GM12878 (cell line): ENCODE measurements at regions not wholly inside any gene's neighbourhood (a gene's known extent, or its start where the extent isn't known, plus 50 kb on each side); places are given as distances from the start of the nearest gene placed in this dataset.

Experiments used
- ATAC-seq: fragments of 200-7000 bp; cut with Tn5 transposase; 3 replicates; pipeline ENCODE4 v1.9.1; 2020; ENCODE audit warnings: mild to moderate bottlenecking, moderate library complexity
- BruUV-seq: library from RNA; stranded (reverse); fragments of 400-500 nt; replicated peaks from 2 replicates; lab custom pipeline; 2021; lab: Mats Ljungman, UMichigan
- CTCF ChIA-PET: fragments of 300-600 bp; sonication (Branson Sonifier 250); formaldehyde crosslinking; extraction: SDS; loops from one replicate; lab custom pipeline; 2021; ENCODE audit warnings: inconsistent platforms; lab: Yijun Ruan, JAX
- POLR2A ChIA-PET: fragments of 350-600 bp; formaldehyde crosslinking; extraction: SDS; loops from one replicate; lab custom pipeline; 2021; ENCODE audit warnings: inconsistent platforms; lab: Charles Lee
- RAD21 ChIA-PET: fragments of 300-600 bp; sonication (Branson Sonifier 250); formaldehyde crosslinking; loops from one replicate; lab custom pipeline; 2023; ENCODE audit warnings: antibody characterized with exemption; ENCODE audit not compliant: unreplicated experiment; lab: Charles Lee
- SMC1A ChIA-PET: fragments of 300-600 bp; sonication (Branson Sonifier 250); formaldehyde crosslinking; loops from one replicate; lab custom pipeline; 2023; ENCODE audit not compliant: unreplicated experiment, uncharacterized antibody; lab: Charles Lee
- DNase-seq: peaks from one replicate; pipeline ENCODE4 v3.0.0-alpha.2; 2011; ENCODE audit warnings: low read depth, low spot score
- FAIRE-seq: peaks from 3 replicates; lab custom pipeline; 2011; peaks lifted over from hg19 to GRCh38; lab: Jason Lieb, UNC
- H2AFZ ChIP-seq: 2 replicates; pipeline ENCODE4 v1.6.0; 2011; ENCODE audit warnings: low read depth, low read length, control low read depth; ENCODE audit not compliant: control insufficient read depth
- H3K27ac ChIP-seq: 2 replicates; pipeline ENCODE4 v1.5.1; 2011; ENCODE audit warnings: control low read depth; ENCODE audit not compliant: control insufficient read depth, insufficient read depth
- H3K27me3 ChIP-seq, 2 experiments: replicated peaks in 1 of 2; 2 replicates each; pipeline versions ENCODE4 v1.6.0 to v1.6.1; 2011; ENCODE audit warnings: low read length in 1 of 2; ENCODE audit not compliant: control insufficient read depth in 2 of 2, insufficient read depth in 2 of 2
- H3K36me3 ChIP-seq, 2 experiments: 2 replicates each; pipeline ENCODE4 v1.5.1; 2011; ENCODE audit warnings: low read length in 1 of 2; ENCODE audit not compliant: control insufficient read depth in 2 of 2, insufficient read depth in 2 of 2
- H3K4me1 ChIP-seq: 2 replicates; pipeline ENCODE4 v1.6.1; 2011; ENCODE audit warnings: mild to moderate bottlenecking, low read length, moderate library complexity, mixed read lengths; ENCODE audit not compliant: control insufficient read depth, insufficient read depth
- H3K4me2 ChIP-seq: 2 replicates; pipeline ENCODE4 v1.6.0; 2011; ENCODE audit warnings: control low read depth; ENCODE audit not compliant: control insufficient read depth, insufficient read depth
- H3K4me3 ChIP-seq: fragments of 200-600 bp; sonication (generic); 2 replicates; pipeline ENCODE4 v1.5.1; 2016
- H3K79me2 ChIP-seq: 2 replicates; pipeline ENCODE4 v1.6.0; 2011; ENCODE audit warnings: low read length; ENCODE audit not compliant: control insufficient read depth, insufficient read depth
- H3K9ac ChIP-seq: 2 replicates; pipeline ENCODE4 v1.8.0; 2011; ENCODE audit warnings: low read length, control low read depth, mixed read lengths; ENCODE audit not compliant: control insufficient read depth, insufficient read depth
- H3K9me3 ChIP-seq: replicated peaks from 3 replicates; pipeline ENCODE4 v1.5.1; 2011; ENCODE audit warnings: mild to moderate bottlenecking, low read length; ENCODE audit not compliant: control insufficient read depth, insufficient read depth
- H4K20me1 ChIP-seq: 2 replicates; pipeline ENCODE4 v1.6.0; 2011; ENCODE audit not compliant: control insufficient read depth, insufficient read depth
- ATF7 ChIP-seq: fragments of 450-650 bp; IDR thresholded peaks from 2 replicates; pipeline ENCODE4 v1.6.1; 2016; ENCODE audit warnings: low read depth, mild to moderate bottlenecking
- BHLHE40 ChIP-seq, 2 experiments: fragments of 450-650 bp in 1 of 2; IDR thresholded peaks; 2 replicates each; pipeline ENCODE4 v1.6.1; 2011 to 2017; ENCODE audit warnings: low read depth in 2 of 2, borderline replicate concordance in 1 of 2, improper control_type of control experiment in 1 of 2, low read length in 1 of 2, mild to moderate bottlenecking in 1 of 2
- CBX3 ChIP-seq: fragments of 200-600 bp; sonication (generic); IDR thresholded peaks from 2 replicates; pipeline ENCODE4 v1.6.1; 2016; ENCODE audit warnings: low read depth, borderline replicate concordance
- E2F8 ChIP-seq: fragments of 450-650 bp; IDR thresholded peaks from 2 replicates; pipeline ENCODE4 v1.6.1; 2018; ENCODE audit warnings: mild to moderate bottlenecking, low read depth, moderate library complexity; ENCODE audit not compliant: partially characterized antibody
- IKZF2 ChIP-seq, 2 experiments: fragments of 450-650 bp; IDR thresholded peaks; 2 replicates each; pipeline ENCODE4 v1.6.1; 2017; ENCODE audit warnings: mild to moderate bottlenecking in 2 of 2, moderate library complexity in 2 of 2
- JUND ChIP-seq: IDR thresholded peaks from 2 replicates; pipeline ENCODE4 v1.6.1; 2012; ENCODE audit warnings: low read depth, mild to moderate bottlenecking, low read length, improper control_type of control experiment, moderate library complexity
- MTA2 ChIP-seq: fragments of 450-650 bp; IDR thresholded peaks from 2 replicates; pipeline ENCODE4 v1.6.1; 2016; ENCODE audit warnings: low read depth, mild to moderate bottlenecking, moderate library complexity
- MXI1 ChIP-seq: fragments of 150-350 bp; IDR thresholded peaks from 2 replicates; pipeline ENCODE4 v1.6.1; 2011; ENCODE audit warnings: low read depth, mild to moderate bottlenecking, inconsistent platforms, low read length, improper control_type of control experiment
- NBN ChIP-seq: fragments of 450-650 bp; IDR thresholded peaks from 2 replicates; pipeline ENCODE4 v1.6.1; 2016
- NFYB ChIP-seq: IDR thresholded peaks from 2 replicates; pipeline ENCODE4 v1.6.1; 2011; ENCODE audit warnings: low read depth, mild to moderate bottlenecking, low read length, improper control_type of control experiment, moderate library complexity; ENCODE audit not compliant: insufficient read depth
- NRF1 ChIP-seq: conservative IDR thresholded peaks from 2 replicates; pipeline ENCODE4 v1.6.1; 2011; ENCODE audit warnings: mild to moderate bottlenecking, low read depth, low read length, improper control_type of control experiment
- PAX8 ChIP-seq: fragments of 450-650 bp; IDR thresholded peaks from 2 replicates; pipeline ENCODE4 v1.6.1; 2017; ENCODE audit warnings: mild to moderate bottlenecking, moderate library complexity
- RELA ChIP-seq: fragments of 450-650 bp; IDR thresholded peaks from 2 replicates; pipeline ENCODE4 v1.8.0; 2014; ENCODE audit warnings: borderline replicate concordance; ENCODE audit not compliant: partially characterized antibody
- RFX5 ChIP-seq: IDR thresholded peaks from 2 replicates; pipeline ENCODE4 v1.6.1; 2011; ENCODE audit warnings: low read depth, low read length, improper control_type of control experiment
- RUNX3 ChIP-seq: IDR thresholded peaks from 2 replicates; pipeline ENCODE4 v1.6.1; 2012; ENCODE audit warnings: low read length, inconsistent platforms
- STAT3 ChIP-seq: IDR thresholded peaks from 2 replicates; pipeline ENCODE4 v1.6.1; 2011; ENCODE audit warnings: low read depth, low read length, improper control_type of control experiment
- TCF12 ChIP-seq: IDR thresholded peaks from 2 replicates; pipeline ENCODE4 v1.6.1; 2011; ENCODE audit warnings: low read depth, mild to moderate bottlenecking, low read length
- ZNF384 ChIP-seq: IDR thresholded peaks from 2 replicates; pipeline ENCODE4 v1.6.1; 2012; ENCODE audit warnings: low read depth, mild to moderate bottlenecking, low read length, improper control_type of control experiment, borderline replicate concordance
- ZNF687 ChIP-seq: fragments of 450-650 bp; IDR thresholded peaks from 2 replicates; pipeline ENCODE4 v1.6.1; 2017; ENCODE audit warnings: mild to moderate bottlenecking, moderate library complexity
- ZSCAN29 ChIP-seq: fragments of 450-650 bp; IDR thresholded peaks from 2 replicates; pipeline ENCODE4 v1.6.1; 2017; ENCODE audit warnings: mild to moderate bottlenecking, moderate library complexity
- WGBS: methylation state at CpG from one replicate; pipeline ENCODE4 v1.1.6; 2016; ENCODE audit warnings: low lambda C conversion rate; ENCODE audit not compliant: insufficient replicate concordance, insufficient coverage; ENCODE audit errors: missing lambda C conversion rate; 5-methylcytosine and 5-hydroxymethylcytosine counted together
- in situ Hi-C: fragments of 300-500 bp; cut with MboI; formaldehyde crosslinking; loops from 9 replicates; pipeline ENCODE4 v1.14.3; 2018; ENCODE audit warnings: mixed read lengths
- intact Hi-C: fragments of 100-400 bp; cut with micrococcal nuclease; formaldehyde crosslinking; loops from one replicate; pipeline ENCODE4 v1.14.2; 2022; ENCODE audit not compliant: unreplicated experiment

GRCh38 chr2:38149531-38149930, 73.6 kb upstream of the CYP1B1 start (continued):
- TF ChIP-seq E2F8 = no peak
- TF ChIP-seq RUNX3 = no peak
- TF ChIP-seq BHLHE40 (IDR thresholded peaks at IDR 0.05; ENCODE audit: borderline replicate concordance in 1 of 2, low read depth in 2 of 2, low read length in 1 of 2) = no peak
- no peak for TF ChIP-seq MXI1
- TF ChIP-seq NBN = no peak
- TF ChIP-seq TCF12 = no peak
- no peak for TF ChIP-seq RELA
- no peak for TF ChIP-seq RFX5
- TF ChIP-seq CBX3 = no peak
- no peak for TF ChIP-seq ATF7

- H3K9me3 ChIP-seq = peaks cover 6% of the 10 kb centered on the region; the same call in 2 of the 3 replicates
- BruUV-seq = no TSS peak
- no peaks in the 10 kb centered on the region for H4K20me1 ChIP-seq
- no peaks in the 10 kb centered on the region for H3K79me2 ChIP-seq
- ChIA-PET CTCF (interaction anchor here (0.9 kb wide), 1 partner anchor 35 kb away, joined by 4 read pairs; no protein-coding TSS in a partner anchor), RAD21 (no interaction called here), SMC1A (interaction anchor here (0.6 kb wide), 1 partner anchor 17 kb away, joined by 3 read pairs; no protein-coding TSS in a partner anchor), POLR2A (no interaction called here)
- DNase-seq = no peak
- in situ Hi-C loops = no loop called here
- H3K27me3 ChIP-seq = no peaks in the 10 kb centered on the region
- H3K36me3 ChIP-seq = no peaks in the 10 kb centered on the region
- no peak overlapping the region for H3K4me2 ChIP-seq
- intact Hi-C loops = no loop called here
- H3K4me3 ChIP-seq = no peak overlapping the region
- peaks cover 35% of the 10 kb centered on the region for H3K4me1 ChIP-seq
- H3K27ac ChIP-seq = no peak overlapping the region
- H3K9ac ChIP-seq = no peak overlapping the region
- 75% methylated on average over 5 of the region's 5 CpGs for WGBS
- no peak for ATAC-seq
- no peak for FAIRE-seq
- no peak overlapping the region for H2AFZ ChIP-seq
- no peak for TF ChIP-seq RELA
- no peak for TF ChIP-seq ZNF687
- TF ChIP-seq NRF1 = no peak
- TF ChIP-seq PAX8 = no peak
- TF ChIP-seq ZSCAN29 = no peak
- no peak for TF ChIP-seq STAT3
- no peak for TF ChIP-seq ZNF384
- no peak for TF ChIP-seq MTA2
- TF ChIP-seq NFYB = no peak
- no peak for TF ChIP-seq JUND
- TF ChIP-seq IKZF2 (IDR thresholded peaks at IDR 0.05) = no peak
These were observed 72.5 kb upstream of the CYP1B1 start for GRCh38 chr2:38148501-38148900.
